Right ventricle myocardium superior (tissue), 1 donor: ENCODE measurements at regions not wholly inside any gene's neighbourhood (a gene's known extent, or its start where the extent isn't known, plus 50 kb on each side); places are given as distances from the start of the nearest gene placed in this dataset.

ENCODE experiments used
- ATAC-seq: fragments of 200-7000 bp; cut with Tn5 transposase; one replicate; pipeline ENCODE4 v1.9.1; 2020; ENCODE audit warnings: mild to moderate bottlenecking; ENCODE audit not compliant: poor library complexity
- DNase-seq: peaks from one replicate; pipeline ENCODE4 v3.0.0-alpha.2; 2020
- intact Hi-C: fragments of 100-400 bp; cut with DNase I; formaldehyde crosslinking; loops from one replicate; pipeline ENCODE4 v1.11.2; 2022
- donor health status: DM: no; HTN: yes; CAD: no; lungs with severe emphysema.

- DNase-seq (peak; percentile 54), ATAC-seq (peak; percentile 40)
- intact Hi-C loops: no loop called here
Observed at GRCh38 chr10:132115732-132116131, 50.0 kb downstream of the JAKMIP3 start.

- ATAC-seq (no peak), DNase-seq (peak; percentile 31)
- intact Hi-C loops: no loop called here
Observed at GRCh38 chr10:132117146-132117545, 51.4 kb downstream of the JAKMIP3 start.

GRCh38 chr10:132117636-132118190, 52.0 kb downstream of the JAKMIP3 start:
- DNase-seq (peak; percentile 28), ATAC-seq (no peak)
- intact Hi-C loops: no loop called here

- intact Hi-C loops: no loop called here
- no peak for ATAC-seq
- no peak for DNase-seq
Observed at GRCh38 chr10:132118366-132118765, 52.6 kb downstream of the JAKMIP3 start.

- peak; percentile 27 for DNase-seq
- ATAC-seq: no peak
- intact Hi-C loops: no loop called here
Observed at GRCh38 chr10:132120200-132120599, 54.5 kb downstream of the JAKMIP3 start.

- intact Hi-C loops: no loop called here
- DNase-seq (peak; percentile 35), ATAC-seq (no peak)
Observed at GRCh38 chr10:132120734-132121510, 55.2 kb downstream of the JAKMIP3 start.

GRCh38 chr10:132121511-132121830, 55.7 kb downstream of the JAKMIP3 start:
- intact Hi-C loops: no loop called here
- ATAC-seq: no peak
- DNase-seq: peak; percentile 30

- ATAC-seq (no peak), DNase-seq (peak; percentile 13)
- intact Hi-C loops: no loop called here
Observed at GRCh38 chr10:132122097-132122861, 56.5 kb downstream of the JAKMIP3 start.

GRCh38 chr10:132122939-132123445, 57.2 kb downstream of the JAKMIP3 start:
- ATAC-seq: no peak
- peak; percentile 27 for DNase-seq
- intact Hi-C loops: no loop called here

GRCh38 chr10:132123606-132124005, 57.9 kb downstream of the JAKMIP3 start:
- intact Hi-C loops: no loop called here
- no peak for ATAC-seq
- DNase-seq: peak; percentile 13

- DNase-seq (peak; percentile 40), ATAC-seq (no peak)
- intact Hi-C loops: no loop called here
Observed at GRCh38 chr10:132124201-132124920, 58.6 kb downstream of the JAKMIP3 start.

- DNase-seq (peak; percentile 38), ATAC-seq (no peak)
- intact Hi-C loops: no loop called here
Observed at GRCh38 chr10:132129431-132129830, 57.3 kb upstream of the DPYSL4 start.

- intact Hi-C loops: no loop called here
- no peak for ATAC-seq
- peak; percentile 32 for DNase-seq
Observed at GRCh38 chr10:132130286-132131265, 56.2 kb upstream of the DPYSL4 start.

- ATAC-seq: no peak
- peak; percentile 29 for DNase-seq
- intact Hi-C loops: no loop called here
Observed at GRCh38 chr10:132131581-132132420, 54.9 kb upstream of the DPYSL4 start.

- intact Hi-C loops: no loop called here
- DNase-seq: peak; percentile 24
- ATAC-seq: no peak
Observed at GRCh38 chr10:132132421-132132841, 54.3 kb upstream of the DPYSL4 start.

GRCh38 chr10:132133005-132133404, 53.7 kb upstream of the DPYSL4 start:
- DNase-seq: peak; percentile 33
- intact Hi-C loops: no loop called here
- ATAC-seq: no peak
